ENCODE measurements at regions not wholly inside any gene's neighbourhood (a gene's known extent, or its start where the extent isn't known, plus 50 kb on each side); places are given as distances from the start of the nearest gene placed in this dataset.

DNA sequence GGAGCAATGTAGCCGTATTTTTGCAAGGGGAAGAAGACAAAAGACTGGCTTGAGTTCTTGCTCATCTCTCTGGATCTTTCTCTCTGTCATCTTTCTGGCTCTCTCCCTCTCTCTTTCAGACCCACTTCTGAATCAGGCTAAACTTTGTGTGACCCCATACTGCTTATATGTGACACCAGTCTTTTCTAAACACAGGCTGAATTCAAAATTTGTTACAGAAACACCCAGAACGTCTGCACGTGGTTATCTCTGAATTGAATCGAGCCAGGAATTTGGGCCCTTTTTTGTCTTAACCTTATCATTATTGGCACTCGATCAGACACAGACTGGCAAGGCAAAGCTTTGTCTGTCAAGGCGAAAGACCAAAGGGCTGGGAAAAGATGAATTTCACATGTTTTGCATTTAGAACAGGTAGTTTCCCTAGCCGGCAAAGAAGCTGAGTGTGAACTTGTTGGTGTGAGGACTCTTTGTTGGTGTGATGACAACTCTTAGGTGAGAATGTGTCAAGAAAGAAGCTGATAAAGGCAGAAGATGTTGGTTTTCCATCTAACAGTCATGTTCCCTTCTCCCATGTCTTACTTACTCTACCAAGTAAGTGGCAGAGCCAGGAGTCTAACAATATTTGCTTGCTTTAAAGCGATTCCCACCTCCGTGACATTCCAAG lies 150.2 kb upstream of the RFLNA start:
- TF ChIP-seq CTCF (IDR thresholded peaks at IDR 0.05) (no peak), EZH2 (IDR thresholded peaks at IDR 0.05; ENCODE audit: borderline replicate concordance, insufficient read depth, low read depth, low read length, poor library complexity, severe bottlenecking) (no peak)
- Mint-ChIP-seq H3K27me3 (peaks cover 26% of the 10 kb centered on the region), H3K4me3 (no peak overlapping the region), H3K9me3 (ENCODE audit: insufficient read depth) (peaks cover 6% of the 10 kb centered on the region), H3K27ac (no peak overlapping the region), H3K4me1 (peaks cover 8% of the 10 kb centered on the region)
- DNase-seq, result no peak
- Histone ChIP-seq H3K79me2 (ENCODE audit: control insufficient read depth, insufficient read depth, low read length) (no peaks in the 10 kb centered on the region), H2AFZ (ENCODE audit: insufficient read depth, low read depth, low read length, poor library complexity, severe bottlenecking) (no peak overlapping the region), H3K9me3 (ENCODE audit: control extremely low read depth in 1 of 3, control insufficient read depth in 2 of 3, insufficient read depth in 1 of 3, low read length in 2 of 3) (peaks cover 2 to 12% (median 4%) of the 10 kb centered on the region in 3 donors), H3K4me1 (ENCODE audit: control insufficient read depth in 2 of 2, insufficient read depth in 2 of 2, low read length in 2 of 2) (peaks cover 3 to 5% of the 10 kb centered on the region in 2 donors), H3K27me3 (replicated peaks in 1 of 4; ENCODE audit: control extremely low read depth in 1 of 4, control insufficient read depth in 3 of 4, insufficient read depth in 4 of 4, low read length in 3 of 4) (no peaks in the 10 kb centered on the region), H3K4me3 (ENCODE audit: control extremely low read depth in 1 of 5, extremely low read depth in 1 of 5, insufficient read depth in 1 of 5, low read depth in 2 of 5, low read length in 4 of 5) (no peak overlapping the region), H4K20me1 (ENCODE audit: control insufficient read depth, insufficient read depth, low read length, poor library complexity, severe bottlenecking) (no peaks in the 10 kb centered on the region), H3K36me3 (replicated peaks in 1 of 2; ENCODE audit: control extremely low read depth in 1 of 2, control insufficient read depth in 1 of 2, extremely low read depth in 1 of 2, insufficient read depth in 2 of 2, low read length in 1 of 2) (no peaks in the 10 kb centered on the region), H3K4me2 (replicated peaks; ENCODE audit: low read depth, low read length, poor library complexity, severe bottlenecking) (no peak overlapping the region), H3K27ac (ENCODE audit: low read length in 2 of 2) (no peak overlapping the region), H3K9ac (ENCODE audit: low read length) (no peak overlapping the region)
- ChIA-PET CTCF (no interaction called here), POLR2A (no interaction called here)
- WGBS (ENCODE audit: insufficient coverage), result 96% methylated on average over 6 of the region's 9 CpGs
- no peak for ATAC-seq (ENCODE audit: low read depth)
- intact Hi-C loops (cut with micrococcal nuclease), result no loop called here

GRCh38 chr12:124147027-124147426 lies 147.9 kb upstream of the RFLNA start:
- H2AFZ ChIP-seq (ENCODE audit: insufficient read depth, low read depth, low read length, poor library complexity, severe bottlenecking), result no peak overlapping the region
- H3K9me3 ChIP-seq (ENCODE audit: control extremely low read depth in 1 of 3, control insufficient read depth in 2 of 3, insufficient read depth in 1 of 3, low read length in 2 of 3), result peaks cover 2 to 12% (median 4%) of the 10 kb centered on the region in 3 donors
- DNase-seq, result no peak
- H3K4me2 ChIP-seq (replicated peaks; ENCODE audit: low read depth, low read length, poor library complexity, severe bottlenecking), result no peak overlapping the region
- no peak for TF ChIP-seq CTCF (IDR thresholded peaks at IDR 0.05)
- no peak for TF ChIP-seq EZH2 (IDR thresholded peaks at IDR 0.05; ENCODE audit: borderline replicate concordance, insufficient read depth, low read depth, low read length, poor library complexity, severe bottlenecking)
- peaks cover 3 to 5% of the 10 kb centered on the region in 2 donors for H3K4me1 ChIP-seq (ENCODE audit: control insufficient read depth in 2 of 2, insufficient read depth in 2 of 2, low read length in 2 of 2)
- Mint-ChIP-seq H3K4me1 (peaks cover 8% of the 10 kb centered on the region), H3K4me3 (no peak overlapping the region), H3K27me3 (peaks cover 10% of the 10 kb centered on the region), H3K9me3 (ENCODE audit: insufficient read depth) (peaks cover 5% of the 10 kb centered on the region), H3K27ac (no peak overlapping the region)
- H4K20me1 ChIP-seq (ENCODE audit: control insufficient read depth, insufficient read depth, low read length, poor library complexity, severe bottlenecking), result no peaks in the 10 kb centered on the region
- ChIA-PET CTCF (no interaction called here), POLR2A (no interaction called here)
- H3K36me3 ChIP-seq (replicated peaks in 1 of 2; ENCODE audit: control extremely low read depth in 1 of 2, control insufficient read depth in 1 of 2, extremely low read depth in 1 of 2, insufficient read depth in 2 of 2, low read length in 1 of 2), result no peaks in the 10 kb centered on the region
- H3K4me3 ChIP-seq (ENCODE audit: control extremely low read depth in 1 of 5, extremely low read depth in 1 of 5, insufficient read depth in 1 of 5, low read depth in 2 of 5, low read length in 4 of 5), result no peak overlapping the region
- no peak overlapping the region for H3K27ac ChIP-seq (ENCODE audit: low read length in 2 of 2)
- 100% methylated on average over 2 of the region's 2 CpGs for WGBS (ENCODE audit: insufficient coverage)
- no peaks in the 10 kb centered on the region for H3K79me2 ChIP-seq (ENCODE audit: control insufficient read depth, insufficient read depth, low read length)
- intact Hi-C loops (cut with micrococcal nuclease), result no loop called here
- H3K27me3 ChIP-seq (replicated peaks in 1 of 4; ENCODE audit: control extremely low read depth in 1 of 4, control insufficient read depth in 3 of 4, insufficient read depth in 4 of 4, low read length in 3 of 4), result no peaks in the 10 kb centered on the region
- no peak overlapping the region for H3K9ac ChIP-seq (ENCODE audit: low read length)
- ATAC-seq (ENCODE audit: low read depth), result no peak

Measured in B cell (primary cell).